Panc1 (cell line): ENCODE measurements at regions not wholly inside any gene's neighbourhood (a gene's known extent, or its start where the extent isn't known, plus 50 kb on each side); places are given as distances from the start of the nearest gene placed in this dataset. TPM values are rescaled to one million over a fixed set of nuclear protein-coding genes. Genes with fewer than 3 reads are reported as not detected.

Source experiments
- ATAC-seq: fragments of 200-7000 bp; cut with Tn5 transposase; 2 replicates; pipeline ENCODE4 v1.9.1; 2020; ENCODE audit warnings: mild to moderate bottlenecking, moderate library complexity
- BruUV-seq: library from RNA; stranded (reverse); fragments of 400-500 nt; replicated peaks from 2 replicates; lab custom pipeline; 2021; lab: Mats Ljungman, UMichigan
- CTCF ChIA-PET: fragments of 300-600 bp; sonication (Branson Sonifier 250); formaldehyde crosslinking; loops from one replicate; lab custom pipeline; 2022; ENCODE audit warnings: antibody characterized with exemption; lab: Charles Lee
- POLR2A ChIA-PET: fragments of 300-600 bp; sonication (Branson Sonifier 250); formaldehyde crosslinking; loops from one replicate; lab custom pipeline; 2022; ENCODE audit warnings: antibody characterized with exemption; lab: Charles Lee
- DNase-seq: peaks from one replicate; pipeline ENCODE4 v3.0.0-alpha.2; 2010; ENCODE audit warnings: low read depth, low spot score
- H3K27ac ChIP-seq: 2 replicates; pipeline ENCODE4 v1.5.1; 2011; ENCODE audit warnings: mild to moderate bottlenecking, low read length, inconsistent platforms
- H3K27me3 ChIP-seq: fragments of 200-500 bp; sonication (Bioruptor generic); 2 replicates; pipeline ENCODE4 v1.6.0; 2014; ENCODE audit warnings: low read length, inconsistent platforms; ENCODE audit not compliant: control insufficient read depth, insufficient read depth
- H3K36me3 ChIP-seq: fragments of 200-500 bp; sonication (Bioruptor generic); 2 replicates; pipeline ENCODE4 v1.5.1; 2014; ENCODE audit warnings: inconsistent platforms, mild to moderate bottlenecking, low read length, moderate library complexity; ENCODE audit not compliant: control insufficient read depth, insufficient read depth
- H3K4me1 ChIP-seq: 2 replicates; pipeline ENCODE4 v1.5.1; 2011; ENCODE audit warnings: inconsistent platforms, mild to moderate bottlenecking, low read length, moderate library complexity; ENCODE audit not compliant: control insufficient read depth, insufficient read depth
- H3K4me3 ChIP-seq, 2 experiments: 2 replicates each; pipeline ENCODE4 v1.5.1; 2011 to 2012; ENCODE audit warnings: low read depth in 2 of 2, low read length in 2 of 2, mild to moderate bottlenecking in 2 of 2, inconsistent platforms in 1 of 2, moderate library complexity in 1 of 2
- H3K9me3 ChIP-seq: fragments of 200-500 bp; sonication (Bioruptor generic); 2 replicates; pipeline ENCODE4 v1.5.1; 2014; ENCODE audit warnings: low read depth, mild to moderate bottlenecking, inconsistent platforms, low read length, moderate library complexity; ENCODE audit not compliant: control insufficient read depth, insufficient read depth
- CTCF ChIP-seq: fragments of 450-650 bp; IDR thresholded peaks from 2 replicates; pipeline ENCODE4 v1.5.1; 2017; ENCODE audit warnings: mild to moderate bottlenecking
- POLR2AphosphoS5 ChIP-seq: IDR thresholded peaks from 2 replicates; pipeline ENCODE4 v1.6.1; 2012; ENCODE audit warnings: mild to moderate bottlenecking, low read depth, low read length, moderate library complexity
- REST ChIP-seq, 2 experiments: IDR thresholded peaks; 2 replicates each; pipeline ENCODE4 v1.6.1; 2011 to 2012; ENCODE audit warnings: low read depth in 2 of 2, control low read depth in 1 of 2, low read length in 1 of 2, mild to moderate bottlenecking in 1 of 2, moderate library complexity in 1 of 2; ENCODE audit not compliant: insufficient read depth in 1 of 2
- SIN3A ChIP-seq: IDR thresholded peaks from 2 replicates; pipeline ENCODE4 v1.6.1; 2012; ENCODE audit warnings: low read depth, mild to moderate bottlenecking, low read length, moderate library complexity, borderline replicate concordance; ENCODE audit not compliant: insufficient read depth
- TCF7L2 ChIP-seq: IDR thresholded peaks from 2 replicates; pipeline ENCODE4 v1.6.1; 2011; ENCODE audit warnings: mild to moderate bottlenecking, low read depth, low read length, inconsistent platforms
- in situ Hi-C: cut with HindIII; loops from 2 replicates; pipeline ENCODE4 v1.10.0; 2016; ENCODE audit warnings: low sequenced_read_pairs, low pct_unique_long_range_greater_than_20kb
- intact Hi-C: fragments of 100-400 bp; cut with micrococcal nuclease; formaldehyde crosslinking; loops from one replicate; pipeline ENCODE4 v1.10.0; 2022; ENCODE audit not compliant: unreplicated experiment
- microRNA-seq: library from miRNA; unstranded; fragments of <30 nt; microRNA quantifications from one replicate; pipeline ENCODE4 v1.1.0, GENCODE V29; 2020; ENCODE audit not compliant: unreplicated experiment

GRCh38 chr1:65092691-65093090, 55.3 kb upstream of the AK4 start:
- H3K27ac ChIP-seq, result no peak overlapping the region
- H3K36me3 ChIP-seq, result no peaks in the 10 kb centered on the region
- in situ Hi-C loops, result no loop called here
- no peak for DNase-seq
- no peaks in the 10 kb centered on the region for H3K4me1 ChIP-seq
- BruUV-seq, result no TSS peak
- H3K4me3 ChIP-seq, result no peak overlapping the region
- ChIA-PET CTCF (interaction anchor here (0.6 kb wide), 1 partner anchor 14 kb away, joined by 4 read pairs; no protein-coding TSS in a partner anchor), POLR2A (no interaction called here)
- intact Hi-C loops, result no loop called here
- no peaks in the 10 kb centered on the region for H3K9me3 ChIP-seq
- TF ChIP-seq SIN3A (no peak), TCF7L2 (no peak), REST (IDR thresholded peaks at IDR 0.05; ENCODE audit: insufficient read depth in 1 of 2, low read depth in 2 of 2, low read length in 1 of 2) (no peak), CTCF (no peak), POLR2AphosphoS5 (no peak)
- H3K27me3 ChIP-seq, result no peaks in the 10 kb centered on the region
- ATAC-seq, result no peak

- Histone ChIP-seq H3K27me3 (no peaks in the 10 kb centered on the region), H3K36me3 (no peaks in the 10 kb centered on the region), H3K4me1 (no peaks in the 10 kb centered on the region), H3K27ac (no peak overlapping the region), H3K4me3 (no peak overlapping the region), H3K9me3 (no peaks in the 10 kb centered on the region)
- TF ChIP-seq TCF7L2, result no peak
- POLR2A ChIA-PET, result interaction anchor here (0.6 kb wide), 1 partner anchor 44 kb away, joined by 4 read pairs; no protein-coding TSS in a partner anchor
- BruUV-seq, result no TSS peak
- in situ Hi-C loops, result no loop called here
- CTCF ChIA-PET, result no interaction called here
- intact Hi-C loops, result no loop called here
- DNase-seq (no peak), ATAC-seq (no peak)
These were observed 50.9 kb upstream of the AK4 start for GRCh38 chr1:65097076-65097475.

Small RNA genes lying in the stretch of these regions (microRNA-seq; reads per million reads assigned to microRNA genes)
- gene MIR101-1 (1.6 reads per million), gene MIR3671 (not detected)
